SH-SY5Y (cell line): ENCODE measurements at regions not wholly inside any gene's neighbourhood (a gene's known extent, or its start where the extent isn't known, plus 50 kb on each side); places are given as distances from the start of the nearest gene placed in this dataset.

Experiments used
- GATA2 ChIP-seq: IDR thresholded peaks from 2 replicates; pipeline ENCODE4 v1.6.1; 2011; ENCODE audit warnings: mild to moderate bottlenecking, low read depth, low read length
- GATA3 ChIP-seq: IDR thresholded peaks from 2 replicates; pipeline ENCODE4 v1.6.1; 2011; ENCODE audit warnings: low read depth, mild to moderate bottlenecking, low read length, moderate library complexity

DNA sequence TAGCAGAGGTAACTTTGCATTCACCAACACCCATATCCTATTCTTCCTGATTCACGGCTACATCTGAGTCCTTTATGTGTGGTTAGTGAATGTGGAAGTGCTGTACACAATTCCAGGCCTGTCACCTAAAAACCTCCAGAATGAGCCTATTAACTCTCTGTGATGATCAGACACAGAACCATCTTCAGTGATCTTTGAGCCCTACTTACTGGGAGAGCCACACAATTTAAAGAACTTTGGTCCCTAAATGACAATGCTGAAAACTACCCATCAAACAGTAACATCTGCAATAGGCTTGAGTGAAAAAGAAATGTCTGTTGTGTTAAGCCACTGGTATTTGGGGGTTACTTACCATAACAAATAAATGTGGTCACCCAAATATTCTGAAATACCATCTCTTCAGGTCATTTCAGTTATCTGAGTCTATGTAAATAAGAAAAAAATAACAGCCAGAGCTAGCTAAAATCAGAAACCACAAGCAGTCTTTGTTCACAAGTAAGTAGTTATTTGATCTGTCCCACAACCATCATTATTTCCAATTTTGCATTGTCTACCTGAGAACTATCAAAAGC lies 145.7 kb downstream of the HGF start:
- TF ChIP-seq GATA2 = no peak
- TF ChIP-seq GATA3 = no peak
